Activated CD8-positive, alpha-beta memory T cell treated with anti-CD3 and anti-CD28 coated beads for 48 hours (primary cell): ENCODE measurements at regions not wholly inside any gene's neighbourhood (a gene's known extent, or its start where the extent isn't known, plus 50 kb on each side); places are given as distances from the start of the nearest gene placed in this dataset.

Experiments
- DNase-seq, 3 experiments: peaks; one replicate each; pipeline ENCODE4 v3.0.0-alpha.2; 2020; ENCODE audit warnings: low read depth in 2 of 3, low spot score in 2 of 3

GRCh38 chr16:51404386-51404785 lies 253.3 kb upstream of the SALL1 start:
- DNase-seq, result no peak

DNA sequence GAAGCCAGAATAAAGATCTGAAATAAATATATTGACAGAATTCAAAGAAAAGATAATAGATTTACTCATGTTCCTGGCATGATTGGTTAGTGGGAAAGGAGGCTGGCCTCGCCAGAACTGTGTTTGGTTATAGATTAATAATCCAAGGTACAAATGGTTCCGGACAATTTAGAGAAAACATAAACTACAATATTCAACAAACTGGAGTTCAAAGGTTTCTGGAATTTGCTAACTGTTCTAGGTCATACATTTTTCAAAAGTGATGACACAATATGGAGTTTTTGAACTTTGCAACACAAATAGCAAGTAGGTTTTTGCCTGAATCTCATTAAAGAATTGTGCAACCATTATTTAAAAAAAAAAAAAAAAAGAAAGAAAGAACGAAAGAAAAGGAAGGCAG lies 251.7 kb upstream of the SALL1 start:
- DNase-seq, result no peak

GRCh38 chr16:51402298-51402697 lies 251.2 kb upstream of the SALL1 start:
- no peak for DNase-seq

DNA sequence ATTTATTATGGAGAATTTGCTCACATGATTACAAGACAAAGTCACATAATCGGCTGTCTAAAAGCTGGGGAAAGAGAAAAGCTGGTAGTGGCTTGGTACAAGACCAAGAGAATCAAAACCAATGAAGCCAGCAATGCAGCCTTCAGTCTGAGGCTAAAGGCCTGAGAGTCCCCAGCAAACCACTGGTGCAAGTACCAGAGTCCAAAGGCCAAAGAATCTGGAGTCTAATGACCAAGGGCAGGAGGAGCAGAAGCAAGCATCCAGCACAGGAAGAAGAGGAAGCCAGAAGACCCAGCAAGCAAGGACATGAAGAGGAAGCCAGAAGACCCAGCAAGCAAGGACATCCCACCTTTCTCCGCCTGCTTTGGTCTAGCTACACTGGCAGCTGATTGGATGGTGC lies 250.6 kb upstream of the SALL1 start:
- no peak for DNase-seq

GRCh38 chr16:51399908-51400670 lies 249.0 kb upstream of the SALL1 start:
- DNase-seq, result no peak

DNA sequence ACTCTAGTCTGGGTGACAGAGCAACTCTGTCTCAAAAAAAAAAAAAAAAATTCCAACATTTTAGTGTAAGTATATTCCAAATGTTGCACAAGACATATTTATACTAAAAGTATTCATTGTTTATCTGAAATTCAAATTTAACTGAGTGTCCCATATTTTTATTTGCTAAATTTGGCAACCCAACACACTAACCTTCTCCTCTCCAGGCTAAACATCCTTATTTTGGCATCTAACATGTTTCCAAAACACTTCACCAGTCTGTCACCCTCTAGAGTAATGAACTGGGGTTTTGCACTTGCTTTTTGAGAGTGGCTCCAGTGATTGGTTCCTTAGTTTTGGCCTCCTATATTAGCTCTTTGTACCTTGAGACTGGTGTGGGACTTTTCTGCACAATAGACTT lies 243.4 kb upstream of the SALL1 start:
- no peak for DNase-seq

GRCh38 chr16:51393381-51394005 lies 242.4 kb upstream of the SALL1 start:
- DNase-seq, result no peak

DNA sequence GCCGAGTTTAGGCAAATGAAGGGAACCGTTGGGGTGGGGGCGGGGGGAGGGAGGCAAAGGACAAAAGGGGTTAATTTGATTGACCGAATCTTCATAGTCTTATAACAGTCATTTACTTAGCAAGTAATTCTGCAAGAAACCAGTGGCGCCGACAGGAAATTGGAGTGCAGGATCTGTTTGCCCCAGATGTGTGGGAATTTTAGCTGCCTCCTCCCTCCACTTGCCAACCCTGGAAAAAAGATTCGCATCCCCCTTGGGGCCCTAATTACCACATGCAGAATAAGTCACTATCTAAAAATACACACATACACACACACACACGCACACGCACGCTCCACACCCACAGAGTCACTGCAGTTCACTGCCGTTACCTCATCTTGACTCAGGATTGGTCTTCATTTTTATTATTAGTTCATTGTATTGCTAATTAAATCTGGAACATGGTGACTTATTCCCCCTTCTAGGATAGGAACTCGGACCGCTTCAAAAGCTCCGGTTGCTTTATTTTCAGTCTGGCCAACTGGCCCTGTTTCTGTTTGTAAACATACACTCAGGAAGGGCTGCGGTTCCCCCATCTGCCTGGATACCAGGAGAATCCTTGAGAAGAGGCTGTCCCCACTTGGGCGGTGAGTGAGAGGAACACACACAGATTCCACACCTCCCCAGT lies 241.6 kb upstream of the SALL1 start:
- no peak for DNase-seq

- DNase-seq, result no peak
Observed at GRCh38 chr16:51391798-51392511, 240.9 kb upstream of the SALL1 start.

DNA sequence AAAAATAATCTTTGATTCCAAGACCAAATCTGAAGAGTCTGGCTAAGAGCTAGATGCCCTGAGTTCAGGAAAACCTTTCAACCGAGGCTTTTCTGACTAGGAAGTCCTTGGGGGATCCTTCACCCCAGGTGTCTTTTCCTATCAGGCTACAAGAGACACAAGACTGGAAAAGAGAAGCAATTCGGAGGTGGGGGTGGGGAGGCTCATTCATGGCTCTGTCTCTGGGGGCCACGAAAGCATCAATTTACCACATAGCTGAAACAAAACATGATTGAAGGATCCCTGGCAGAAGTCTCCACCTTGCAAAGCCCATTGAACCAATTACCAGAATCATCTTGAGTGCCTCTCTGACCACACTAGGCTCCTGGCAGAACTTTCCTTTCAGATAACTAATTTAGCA lies 239.8 kb upstream of the SALL1 start:
- no peak for DNase-seq

DNA sequence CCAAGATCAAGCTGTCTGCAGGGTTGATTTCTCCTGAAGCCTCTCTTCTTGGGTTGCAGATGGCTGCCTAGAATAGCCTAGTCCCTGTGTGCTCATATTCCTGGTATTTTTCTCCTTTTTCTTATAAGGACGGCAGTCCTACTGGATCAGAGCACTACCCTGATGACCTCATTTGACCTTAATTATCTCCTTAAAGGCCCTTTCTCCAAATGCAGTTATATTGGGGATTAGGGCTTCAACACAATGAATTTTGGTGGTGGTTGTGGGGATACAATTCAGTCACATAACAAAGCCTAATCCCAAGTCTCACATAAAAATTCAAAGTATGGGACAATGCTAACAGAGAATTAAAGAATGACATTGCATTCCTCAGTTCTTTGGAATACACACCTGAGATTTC lies 238.8 kb upstream of the SALL1 start:
- no peak for DNase-seq

GRCh38 chr16:51388516-51388951 lies 237.5 kb upstream of the SALL1 start:
- DNase-seq, result no peak

GRCh38 chr16:51383909-51384308 lies 232.8 kb upstream of the SALL1 start:
- no peak for DNase-seq

GRCh38 chr16:51382940-51383339 lies 231.9 kb upstream of the SALL1 start:
- DNase-seq, result no peak

GRCh38 chr16:51382211-51382610 lies 231.1 kb upstream of the SALL1 start:
- no peak for DNase-seq

- no peak for DNase-seq
Observed at GRCh38 chr16:51376080-51376479, 225.0 kb upstream of the SALL1 start.

- no peak for DNase-seq
Observed at GRCh38 chr16:51374790-51375189, 223.7 kb upstream of the SALL1 start.

- no peak for DNase-seq
Observed at GRCh38 chr16:51374346-51374745, 223.3 kb upstream of the SALL1 start.

DNA sequence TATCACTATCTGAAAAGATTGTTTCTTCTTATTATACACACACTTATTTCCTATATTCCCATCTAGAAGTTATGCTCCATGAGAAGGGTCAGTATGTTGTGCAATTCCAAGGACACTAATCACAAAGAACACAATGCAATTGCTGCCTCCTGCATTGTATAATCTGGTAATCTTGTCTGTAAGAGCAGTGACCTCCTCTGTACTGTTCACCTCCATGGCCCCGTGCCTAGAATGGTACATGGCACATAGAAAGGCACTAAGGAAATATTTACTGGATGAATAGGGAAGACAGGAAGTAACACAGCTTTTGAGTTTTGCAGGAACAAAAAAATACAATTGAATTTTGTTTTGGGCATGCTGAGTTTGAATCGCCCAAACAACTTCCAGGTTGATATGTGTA lies 214.6 kb upstream of the SALL1 start:
- no peak for DNase-seq

DNA sequence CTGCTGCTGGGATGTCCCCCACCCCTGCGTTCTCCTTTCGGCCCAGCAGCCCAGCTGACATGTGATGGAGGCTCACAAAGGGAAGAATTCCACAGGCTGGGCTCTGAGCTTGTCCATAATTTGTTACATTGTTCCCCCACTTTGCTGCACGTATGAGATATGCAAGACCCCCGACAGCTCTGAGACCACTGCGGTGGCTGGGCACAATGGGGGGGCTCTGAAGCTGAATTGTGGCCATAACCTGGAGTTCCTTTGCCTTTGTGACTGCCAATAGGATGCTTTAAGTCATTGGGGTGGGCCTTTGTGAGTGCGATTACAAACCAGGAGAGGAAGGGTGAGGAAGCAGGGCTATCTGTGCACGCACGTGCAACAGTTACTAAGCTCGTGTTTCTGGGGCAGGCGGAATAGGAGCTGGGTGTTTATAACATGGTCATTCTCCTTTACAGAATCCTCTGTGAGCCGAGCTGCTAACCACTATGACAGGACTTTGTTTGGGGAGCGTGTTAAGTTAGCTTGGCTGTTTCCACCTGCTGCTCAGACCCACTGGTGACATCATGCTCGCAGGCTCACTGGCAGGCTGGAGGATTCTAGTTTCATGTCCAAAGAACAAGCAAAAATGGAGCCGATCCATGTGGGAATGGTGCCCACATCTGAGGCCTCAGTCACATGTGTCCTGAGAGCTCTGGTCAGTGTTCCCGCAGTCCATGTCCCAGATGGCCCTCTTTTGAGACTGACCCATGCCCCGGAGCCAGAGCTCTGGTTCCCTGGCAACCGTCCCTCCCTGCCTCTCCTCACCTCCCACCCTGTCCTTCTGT lies 208.3 kb upstream of the SALL1 start:
- DNase-seq, result no peak

DNA sequence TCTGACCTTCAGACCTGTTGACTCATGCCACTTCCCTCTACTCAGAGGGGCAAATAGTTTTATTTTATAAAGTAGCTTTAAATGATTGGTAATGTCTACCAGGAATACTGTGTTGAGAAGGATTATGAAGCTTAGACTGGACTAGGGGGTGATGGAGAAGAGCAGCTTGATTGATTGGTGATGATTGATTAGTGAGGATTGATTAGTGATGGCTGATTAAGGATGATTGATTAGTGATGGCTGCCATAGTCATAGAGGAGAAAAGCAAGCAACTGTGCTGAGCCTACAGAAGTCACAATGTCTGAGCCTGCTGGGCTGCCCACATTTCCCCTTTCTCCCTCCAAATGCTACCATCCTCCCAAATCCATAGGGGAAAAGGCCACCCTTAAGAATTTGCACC lies 206.8 kb upstream of the SALL1 start:
- DNase-seq, result no peak
